Gastrocnemius medialis (tissue), 4 donors: ENCODE measurements at regions not wholly inside any gene's neighbourhood (a gene's known extent, or its start where the extent isn't known, plus 50 kb on each side); places are given as distances from the start of the nearest gene placed in this dataset.

Source experiments
- ATAC-seq, 2 donors: fragments of 150-250 bp; one replicate each; pipeline ENCODE4 v1.9.1; 2016
- DNase-seq, 2 donors: peaks; one replicate each; pipeline ENCODE4 v3.0.0-alpha.2; 2019
- H3K27ac ChIP-seq, 4 donors: fragments of 200-600 bp; sonication (generic); 1 replicate in 1 of 4; 2 replicates in 3 of 4; pipeline ENCODE4 v1.5.1; 2016 to 2018; ENCODE audit warnings: mild to moderate bottlenecking in 2 of 4, moderate library complexity in 1 of 4
- H3K27me3 ChIP-seq, 3 donors: fragments of 200-600 bp; sonication (generic) in 2 of 3; 1 replicate in 1 of 3; 2 replicates in 2 of 3; pipeline versions ENCODE4 v1.5.1 to v1.6.0; 2016 to 2019; ENCODE audit warnings: mild to moderate bottlenecking in 1 of 3, moderate library complexity in 1 of 3
- H3K36me3 ChIP-seq, 2 donors: fragments of 200-600 bp; sonication (generic) in 1 of 2; one replicate each; pipeline ENCODE4 v1.5.1; 2017 to 2018
- H3K4me1 ChIP-seq, 2 donors: fragments of 200-600 bp; sonication (generic) in 1 of 2; one replicate each; pipeline ENCODE4 v1.5.1; 2016 to 2017; ENCODE audit warnings: mild to moderate bottlenecking in 2 of 2
- H3K4me3 ChIP-seq, 4 donors: fragments of 200-600 bp; sonication (generic) in 3 of 4; 1 replicate in 1 of 4; 2 replicates in 3 of 4; pipeline ENCODE4 v1.5.1; 2016 to 2019; ENCODE audit warnings: mild to moderate bottlenecking in 2 of 4
- H3K9me3 ChIP-seq, 3 donors: fragments of 200-600 bp; sonication (generic) in 2 of 3; 1 replicate in 1 of 3; 2 replicates in 2 of 3; pipeline ENCODE4 v1.5.1; 2016 to 2019
- POLR2A ChIP-seq, 2 donors: fragments of 450-650 bp; IDR thresholded peaks; one replicate each; pipeline ENCODE4 v1.6.1; 2017; ENCODE audit warnings: antibody characterized with exemption in 2 of 2, mild to moderate bottlenecking in 2 of 2, moderate library complexity in 2 of 2
- in situ Hi-C, 4 donors: fragments of 200-750 bp; cut with MboI; loops; one replicate each; pipeline versions ENCODE4 v1.15.0 to v1.8.0; 2017; ENCODE audit warnings: low sequenced_read_pairs in 4 of 4
- intact Hi-C: fragments of 100-400 bp; cut with DNase I; formaldehyde crosslinking; loops from one replicate; pipeline ENCODE4 v1.15.1; 2023; ENCODE audit warnings: low total_unique reads
- TF ChIP-seq, protein P1 (sequence below), 5 experiments: fragments of 450-650 bp in 3 of 5; fragments of 200-600 bp in 2 of 5; sonication (generic) in 2 of 5; IDR thresholded peaks in 4 of 5; conservative IDR thresholded peaks in 1 of 5; 1 replicate in 4 of 5; 2 replicates in 1 of 5; pipeline ENCODE4 v1.5.1; 2016 to 2019; ENCODE audit warnings: antibody characterized with exemption in 5 of 5, mild to moderate bottlenecking in 3 of 5, moderate library complexity in 3 of 5

DNA sequence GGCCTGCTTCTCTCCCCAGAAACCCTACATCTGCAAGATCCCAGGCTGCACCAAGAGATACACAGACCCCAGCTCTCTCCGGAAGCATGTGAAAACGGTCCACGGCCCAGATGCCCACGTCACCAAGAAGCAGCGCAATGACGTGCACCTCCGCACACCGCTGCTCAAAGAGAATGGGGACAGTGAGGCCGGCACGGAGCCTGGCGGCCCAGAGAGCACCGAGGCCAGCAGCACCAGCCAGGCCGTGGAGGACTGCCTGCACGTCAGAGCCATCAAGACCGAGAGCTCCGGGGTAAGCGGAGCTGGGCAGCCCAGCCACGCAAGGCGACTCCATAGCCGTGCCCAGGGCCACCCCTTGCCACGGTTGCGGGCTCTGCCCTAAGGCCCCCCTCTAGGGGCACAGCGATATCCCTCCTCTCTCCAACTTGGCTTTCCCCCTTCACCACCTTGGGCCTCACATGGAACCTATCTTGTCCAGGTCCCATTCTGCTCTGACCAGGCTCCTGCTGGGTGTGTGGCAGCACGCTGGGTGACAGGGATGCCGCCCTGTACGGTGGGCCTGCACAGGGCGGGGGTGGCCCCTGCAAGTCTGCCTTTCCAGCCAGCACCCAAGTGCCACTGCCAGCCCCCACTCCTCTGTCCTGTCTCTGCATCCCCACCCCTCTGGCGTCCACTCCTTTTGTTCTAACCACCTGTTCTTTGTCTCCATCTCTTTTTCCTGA, 248.9 kb downstream of the GLI2 start:
- intact Hi-C loops = no loop called here
- TF ChIP-seq POLR2A (IDR thresholded peaks at IDR 0.05) = no peak
- TF ChIP-seq, protein P1, sequence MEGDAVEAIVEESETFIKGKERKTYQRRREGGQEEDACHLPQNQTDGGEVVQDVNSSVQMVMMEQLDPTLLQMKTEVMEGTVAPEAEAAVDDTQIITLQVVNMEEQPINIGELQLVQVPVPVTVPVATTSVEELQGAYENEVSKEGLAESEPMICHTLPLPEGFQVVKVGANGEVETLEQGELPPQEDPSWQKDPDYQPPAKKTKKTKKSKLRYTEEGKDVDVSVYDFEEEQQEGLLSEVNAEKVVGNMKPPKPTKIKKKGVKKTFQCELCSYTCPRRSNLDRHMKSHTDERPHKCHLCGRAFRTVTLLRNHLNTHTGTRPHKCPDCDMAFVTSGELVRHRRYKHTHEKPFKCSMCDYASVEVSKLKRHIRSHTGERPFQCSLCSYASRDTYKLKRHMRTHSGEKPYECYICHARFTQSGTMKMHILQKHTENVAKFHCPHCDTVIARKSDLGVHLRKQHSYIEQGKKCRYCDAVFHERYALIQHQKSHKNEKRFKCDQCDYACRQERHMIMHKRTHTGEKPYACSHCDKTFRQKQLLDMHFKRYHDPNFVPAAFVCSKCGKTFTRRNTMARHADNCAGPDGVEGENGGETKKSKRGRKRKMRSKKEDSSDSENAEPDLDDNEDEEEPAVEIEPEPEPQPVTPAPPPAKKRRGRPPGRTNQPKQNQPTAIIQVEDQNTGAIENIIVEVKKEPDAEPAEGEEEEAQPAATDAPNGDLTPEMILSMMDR (IDR thresholded peaks at IDR 0.05 in 4 of 5, conservative IDR thresholded peaks at IDR 0.05 in 1 of 5) = no peak
- DNase-seq (no peak), ATAC-seq (no peak)
- in situ Hi-C loops = no loop called here
- Histone ChIP-seq H3K9me3 (no peaks in the 10 kb centered on the region), H3K27me3 (no peaks in the 10 kb centered on the region), H3K4me3 (no peak overlapping the region), H3K36me3 (no peaks in the 10 kb centered on the region), H3K27ac (no peak overlapping the region), H3K4me1 (no peaks in the 10 kb centered on the region)

DNA sequence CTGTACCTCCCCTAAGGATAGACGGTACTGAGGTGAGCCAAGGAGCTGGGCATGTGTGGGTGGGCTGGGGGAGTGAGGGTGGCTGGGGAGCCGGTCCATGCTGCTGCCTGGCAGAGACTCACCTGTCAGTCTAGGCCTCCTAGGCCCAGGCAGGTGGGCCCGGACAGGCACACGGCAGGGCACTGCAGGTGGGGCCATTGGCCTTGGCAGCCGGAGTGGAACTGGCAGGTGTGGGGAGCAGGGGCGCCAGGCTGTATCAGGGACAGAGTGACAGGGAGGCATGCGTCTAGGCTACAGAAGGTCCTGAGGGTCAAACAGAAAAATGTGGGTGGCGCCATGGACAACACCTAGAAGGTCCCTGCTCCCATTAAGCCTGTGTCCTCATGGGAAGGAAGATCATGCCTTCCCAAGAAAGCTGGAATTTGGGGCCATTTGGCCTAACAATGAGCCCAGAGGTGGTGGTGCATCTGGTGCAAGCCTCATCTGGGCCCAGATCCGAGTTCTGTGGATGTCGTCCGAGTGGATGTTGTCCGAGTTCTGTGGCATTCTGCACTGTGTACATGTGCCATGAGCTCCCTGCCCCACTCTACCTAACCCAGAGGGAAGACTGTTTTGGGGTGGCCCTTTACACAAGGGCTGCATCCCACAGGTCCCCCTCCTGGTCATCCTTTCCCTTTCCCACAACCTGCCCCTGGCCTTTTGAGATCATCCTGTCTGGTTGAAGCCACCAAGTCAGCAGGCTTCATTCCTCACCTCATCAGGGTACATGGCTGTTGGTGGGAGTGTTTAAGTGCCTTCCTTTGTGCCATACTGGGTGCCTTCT, 249.7 kb downstream of the GLI2 start:
- intact Hi-C loops = no loop called here
- no peak for ATAC-seq
- in situ Hi-C loops = no loop called here

DNA sequence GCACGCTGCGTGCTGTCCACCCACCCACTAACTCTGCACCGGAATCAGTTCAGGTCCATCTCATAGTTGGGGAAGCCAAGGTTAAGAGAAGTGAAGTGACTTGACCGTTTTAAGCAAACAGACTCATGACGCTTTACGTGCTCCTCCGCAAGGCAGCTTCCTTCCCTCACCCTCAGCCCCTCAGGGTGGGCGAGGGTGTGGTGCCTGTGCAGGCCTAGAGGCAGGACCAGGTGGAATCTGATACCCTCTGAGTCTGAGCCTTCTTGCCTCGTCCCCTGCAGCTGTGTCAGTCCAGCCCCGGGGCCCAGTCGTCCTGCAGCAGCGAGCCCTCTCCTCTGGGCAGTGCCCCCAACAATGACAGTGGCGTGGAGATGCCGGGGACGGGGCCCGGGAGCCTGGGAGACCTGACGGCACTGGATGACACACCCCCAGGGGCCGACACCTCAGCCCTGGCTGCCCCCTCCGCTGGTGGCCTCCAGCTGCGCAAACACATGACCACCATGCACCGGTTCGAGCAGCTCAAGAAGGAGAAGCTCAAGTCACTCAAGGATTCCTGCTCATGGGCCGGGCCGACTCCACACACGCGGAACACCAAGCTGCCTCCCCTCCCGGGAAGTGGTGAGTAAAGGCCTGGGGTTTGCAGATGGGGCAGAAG, 250.5 kb downstream of the GLI2 start:
- H3K27ac ChIP-seq = no peak overlapping the region
- no peaks in the 10 kb centered on the region for H3K27me3 ChIP-seq
- no peaks in the 10 kb centered on the region for H3K9me3 ChIP-seq
- no peak for ATAC-seq
- H3K4me1 ChIP-seq = no peaks in the 10 kb centered on the region
- in situ Hi-C loops (no loop called here), intact Hi-C loops (no loop called here)
- TF ChIP-seq, protein P1 (IDR thresholded peaks at IDR 0.05 in 4 of 5, conservative IDR thresholded peaks at IDR 0.05 in 1 of 5) = no peak
- no peak for TF ChIP-seq POLR2A (IDR thresholded peaks at IDR 0.05)
- H3K36me3 ChIP-seq = no peaks in the 10 kb centered on the region
- no peak overlapping the region for H3K4me3 ChIP-seq
- no peak for DNase-seq

More for the DNA sequence above, 249.7 kb downstream of the GLI2 start:
- no peak overlapping the region for H3K27ac ChIP-seq
- H3K4me1 ChIP-seq = no peaks in the 10 kb centered on the region
- no peaks in the 10 kb centered on the region for H3K36me3 ChIP-seq
- DNase-seq = no peak
- H3K27me3 ChIP-seq = no peaks in the 10 kb centered on the region
- H3K9me3 ChIP-seq = no peaks in the 10 kb centered on the region
- TF ChIP-seq POLR2A (IDR thresholded peaks at IDR 0.05) = no peak
- TF ChIP-seq, protein P1 (IDR thresholded peaks at IDR 0.05 in 4 of 5, conservative IDR thresholded peaks at IDR 0.05 in 1 of 5) = no peak
- H3K4me3 ChIP-seq = no peak overlapping the region

DNA sequence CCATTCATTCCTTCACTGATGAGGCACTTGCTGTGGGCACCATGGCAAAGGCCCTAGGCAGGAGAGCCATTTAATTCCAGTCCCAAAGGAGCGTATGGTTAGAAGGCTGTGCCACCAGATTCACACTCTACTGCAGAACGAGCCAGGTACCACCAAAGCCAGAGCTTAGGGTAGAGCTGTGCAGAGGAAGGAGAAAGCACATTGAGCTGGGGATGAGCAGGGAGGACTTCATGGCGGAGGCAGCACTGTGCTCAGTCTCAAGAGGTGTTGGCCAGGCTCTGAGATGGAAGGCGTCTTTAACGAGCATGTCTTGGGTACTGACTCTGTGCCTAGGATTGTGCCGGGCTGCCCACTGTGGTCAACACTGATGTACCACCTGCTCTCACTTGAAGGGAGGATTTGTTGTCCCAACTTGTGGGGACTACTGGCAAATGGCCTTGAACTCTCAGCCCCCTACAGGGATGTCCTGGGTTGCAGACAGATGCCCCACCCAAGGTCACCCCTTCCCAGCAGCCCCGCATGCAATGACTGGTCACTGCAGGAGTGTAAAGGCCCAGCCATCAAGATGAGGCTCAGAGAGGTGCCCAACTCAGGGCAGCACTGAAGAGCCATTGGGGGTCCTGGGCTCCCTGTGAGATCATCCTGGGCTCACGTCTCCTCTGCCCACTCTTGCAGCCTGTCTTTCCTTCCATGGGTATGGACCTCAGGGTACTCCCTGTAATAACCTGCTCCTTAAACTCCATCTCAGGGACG, 251.4 kb downstream of the GLI2 start:
- Histone ChIP-seq H3K36me3 (no peaks in the 10 kb centered on the region), H3K27ac (no peak overlapping the region), H3K9me3 (no peaks in the 10 kb centered on the region), H3K27me3 (no peaks in the 10 kb centered on the region), H3K4me1 (no peaks in the 10 kb centered on the region), H3K4me3 (no peak overlapping the region)
- DNase-seq (no peak), ATAC-seq (no peak)
- intact Hi-C loops (no loop called here), in situ Hi-C loops (no loop called here)
- TF ChIP-seq POLR2A (IDR thresholded peaks at IDR 0.05) = no peak
- TF ChIP-seq, protein P1 (IDR thresholded peaks at IDR 0.05 in 4 of 5, conservative IDR thresholded peaks at IDR 0.05 in 1 of 5) = no peak
